Kidney (tissue), 13 donors: ENCODE measurements at regions not wholly inside any gene's neighbourhood (a gene's known extent, or its start where the extent isn't known, plus 50 kb on each side); places are given as distances from the start of the nearest gene placed in this dataset.

Experiments used
- DNase-seq, 5 donors: peaks; one replicate each; pipeline ENCODE4 v3.0.0-alpha.2; 2013 to 2020
- FAIRE-seq: peaks from 2 replicates; lab custom pipeline; 2012; peaks lifted over from hg19 to GRCh38; lab: Jason Lieb, UNC
- H3K27ac ChIP-seq, 2 donors: one replicate each; pipeline ENCODE4 v1.7.0; 2013; ENCODE audit warnings: low read depth in 2 of 2, low read length in 2 of 2, inconsistent platforms in 1 of 2
- H3K27me3 ChIP-seq: one replicate; pipeline ENCODE4 v1.7.1; 2013; ENCODE audit warnings: low read length, inconsistent platforms; ENCODE audit not compliant: control insufficient read depth, insufficient read depth
- H3K36me3 ChIP-seq, 3 donors: one replicate each; pipeline versions ENCODE4 v1.7.0 to v1.7.1; 2013; ENCODE audit warnings: low read length in 3 of 3, control low read depth in 1 of 3, inconsistent platforms in 1 of 3; ENCODE audit not compliant: insufficient read depth in 3 of 3, control insufficient read depth in 2 of 3
- H3K4me1 ChIP-seq, 3 donors: one replicate each; pipeline versions ENCODE4 v1.7.0 to v1.7.1; 2013; ENCODE audit warnings: low read length in 3 of 3, inconsistent platforms in 1 of 3, low read depth in 1 of 3; ENCODE audit not compliant: control insufficient read depth in 2 of 3, insufficient read depth in 2 of 3
- H3K4me3 ChIP-seq, 3 donors: one replicate each; pipeline versions ENCODE4 v1.7.0 to v1.8.1; 2013; ENCODE audit warnings: low read length in 3 of 3, control low read depth in 1 of 3, inconsistent platforms in 1 of 3
- H3K9ac ChIP-seq, 3 donors: one replicate each; pipeline versions ENCODE4 v1.7.0 to v1.7.1; 2013; ENCODE audit warnings: low read length in 3 of 3, control low read depth in 1 of 3, inconsistent platforms in 1 of 3
- H3K9me3 ChIP-seq, 3 donors: one replicate each; pipeline versions ENCODE4 v1.7.0 to v1.7.1; 2013; ENCODE audit warnings: low read length in 3 of 3, control low read depth in 1 of 3, inconsistent platforms in 1 of 3; ENCODE audit not compliant: control insufficient read depth in 2 of 3, insufficient read depth in 1 of 3
- intact Hi-C: fragments of 100-400 bp; cut with DNase I; formaldehyde crosslinking; loops from one replicate; pipeline ENCODE4 v1.11.1; 2022
- TF ChIP-seq, protein P1 (sequence below): IDR thresholded peaks from 3 replicates; pipeline ENCODE4 v1.5.1; 2012; ENCODE audit warnings: mild to moderate bottlenecking, moderate library complexity, borderline replicate concordance; ENCODE audit not compliant: insufficient read depth; ENCODE audit errors: extremely low read depth
- donor health status: control.
- donor health status: control.
- donor health status: control.
- donor health status: control.
- donor health status: control.
- donor health status: DM: yes; HTN: yes; CAD: no.
- donor health status: Normal renal cell carcinoma (clear cell type).

DNA sequence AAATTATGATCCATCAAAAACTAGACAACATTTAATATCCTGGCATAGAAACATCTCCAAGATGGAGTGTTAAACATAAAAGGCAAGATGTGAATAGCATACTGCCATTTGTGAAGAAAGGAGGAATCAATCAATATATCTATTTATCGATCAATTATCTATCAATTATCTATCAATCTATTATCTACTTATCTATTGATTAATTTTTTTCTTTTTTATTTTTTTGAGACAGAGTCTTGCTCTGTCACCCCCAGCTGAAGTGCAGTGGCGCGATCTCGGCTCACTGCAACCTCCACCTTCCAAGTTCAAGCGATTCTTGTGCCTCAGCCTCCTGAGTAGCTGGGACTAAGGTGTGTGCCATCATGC lies 117.0 kb upstream of the RFLNA start:
- no peak overlapping the region for H3K27ac ChIP-seq
- no peaks in the 10 kb centered on the region for H3K36me3 ChIP-seq
- peaks cover 0 to 6% (median 0%) of the 10 kb centered on the region in 3 donors for H3K4me1 ChIP-seq
- H3K27me3 ChIP-seq = no peaks in the 10 kb centered on the region
- H3K9me3 ChIP-seq = no peaks in the 10 kb centered on the region
- TF ChIP-seq, protein P1, sequence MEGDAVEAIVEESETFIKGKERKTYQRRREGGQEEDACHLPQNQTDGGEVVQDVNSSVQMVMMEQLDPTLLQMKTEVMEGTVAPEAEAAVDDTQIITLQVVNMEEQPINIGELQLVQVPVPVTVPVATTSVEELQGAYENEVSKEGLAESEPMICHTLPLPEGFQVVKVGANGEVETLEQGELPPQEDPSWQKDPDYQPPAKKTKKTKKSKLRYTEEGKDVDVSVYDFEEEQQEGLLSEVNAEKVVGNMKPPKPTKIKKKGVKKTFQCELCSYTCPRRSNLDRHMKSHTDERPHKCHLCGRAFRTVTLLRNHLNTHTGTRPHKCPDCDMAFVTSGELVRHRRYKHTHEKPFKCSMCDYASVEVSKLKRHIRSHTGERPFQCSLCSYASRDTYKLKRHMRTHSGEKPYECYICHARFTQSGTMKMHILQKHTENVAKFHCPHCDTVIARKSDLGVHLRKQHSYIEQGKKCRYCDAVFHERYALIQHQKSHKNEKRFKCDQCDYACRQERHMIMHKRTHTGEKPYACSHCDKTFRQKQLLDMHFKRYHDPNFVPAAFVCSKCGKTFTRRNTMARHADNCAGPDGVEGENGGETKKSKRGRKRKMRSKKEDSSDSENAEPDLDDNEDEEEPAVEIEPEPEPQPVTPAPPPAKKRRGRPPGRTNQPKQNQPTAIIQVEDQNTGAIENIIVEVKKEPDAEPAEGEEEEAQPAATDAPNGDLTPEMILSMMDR = no peak
- FAIRE-seq = no peak
- DNase-seq = no peak
- H3K9ac ChIP-seq = no peak overlapping the region
- intact Hi-C loops = no loop called here
- no peak overlapping the region for H3K4me3 ChIP-seq

DNA sequence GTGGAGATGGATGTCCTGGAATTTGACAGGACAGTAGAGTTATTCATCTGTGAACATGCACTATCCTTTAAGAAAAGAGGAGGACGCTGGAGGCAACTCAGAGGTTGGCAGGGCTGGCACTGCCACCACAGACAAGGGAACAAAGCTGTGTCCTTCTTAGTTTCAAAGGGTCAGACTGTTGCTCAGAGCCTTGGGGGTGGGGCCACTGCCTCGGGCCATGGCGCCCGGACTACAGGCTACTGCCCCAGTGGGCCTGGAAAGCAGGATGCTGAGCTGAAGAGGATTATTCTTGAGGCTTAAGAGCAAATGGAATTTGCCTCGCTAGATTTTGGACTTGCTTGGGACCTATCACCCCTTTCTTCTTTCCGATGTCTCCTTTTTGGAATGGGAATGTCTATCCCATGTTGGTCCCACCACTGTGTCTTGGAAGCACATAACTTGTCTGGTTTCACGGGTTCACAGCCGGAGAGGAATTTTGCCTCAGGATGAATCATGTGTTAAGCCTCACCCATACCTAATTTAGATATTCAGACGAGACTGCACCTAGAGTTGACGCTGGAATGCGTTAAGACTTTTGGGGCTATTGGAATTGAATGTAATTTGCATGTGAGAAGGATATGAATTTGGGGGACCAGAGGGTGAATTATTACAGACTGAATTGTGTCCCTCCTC lies 114.8 kb upstream of the RFLNA start:
- TF ChIP-seq, protein P1 = no peak
- Histone ChIP-seq H3K36me3 (no peaks in the 10 kb centered on the region), H3K27ac (no peak overlapping the region), H3K4me1 (peaks cover 0 to 3% (median 0%) of the 10 kb centered on the region in 3 donors), H3K4me3 (no peak overlapping the region), H3K9me3 (no peaks in the 10 kb centered on the region), H3K27me3 (no peaks in the 10 kb centered on the region), H3K9ac (no peak overlapping the region)
- DNase-seq (no peak), FAIRE-seq (no peak)
- intact Hi-C loops = no loop called here

DNA sequence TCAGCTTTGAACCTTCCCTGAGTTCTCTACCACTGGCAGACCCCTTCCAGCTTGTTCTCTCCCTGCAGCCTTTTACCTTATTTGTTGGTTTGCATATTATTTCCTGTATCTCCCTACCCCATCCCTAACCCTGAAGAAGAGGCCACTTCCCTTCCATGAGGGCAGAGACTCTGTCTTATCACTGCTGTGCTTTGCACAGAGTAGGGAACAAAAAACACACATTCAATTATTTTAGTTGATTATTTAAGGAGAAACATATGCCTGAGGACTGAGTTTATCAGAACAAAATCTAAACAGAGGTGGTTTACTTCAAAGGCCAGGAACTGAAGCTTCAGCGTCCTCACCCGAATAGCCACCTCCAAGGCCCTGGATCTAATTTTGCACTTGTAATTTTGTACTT lies 111.7 kb upstream of the RFLNA start:
- H3K9ac ChIP-seq = no peak overlapping the region
- no peaks in the 10 kb centered on the region for H3K9me3 ChIP-seq
- H3K4me1 ChIP-seq = peaks cover 0 to 2% (median 0%) of the 10 kb centered on the region in 3 donors
- DNase-seq (peak in 1 of 5 donors; percentile 4), FAIRE-seq (no peak)
- intact Hi-C loops = no loop called here
- no peak overlapping the region for H3K4me3 ChIP-seq
- H3K27me3 ChIP-seq = no peaks in the 10 kb centered on the region
- TF ChIP-seq, protein P1 = no peak
- H3K27ac ChIP-seq = no peak overlapping the region
- H3K36me3 ChIP-seq = no peaks in the 10 kb centered on the region

DNA sequence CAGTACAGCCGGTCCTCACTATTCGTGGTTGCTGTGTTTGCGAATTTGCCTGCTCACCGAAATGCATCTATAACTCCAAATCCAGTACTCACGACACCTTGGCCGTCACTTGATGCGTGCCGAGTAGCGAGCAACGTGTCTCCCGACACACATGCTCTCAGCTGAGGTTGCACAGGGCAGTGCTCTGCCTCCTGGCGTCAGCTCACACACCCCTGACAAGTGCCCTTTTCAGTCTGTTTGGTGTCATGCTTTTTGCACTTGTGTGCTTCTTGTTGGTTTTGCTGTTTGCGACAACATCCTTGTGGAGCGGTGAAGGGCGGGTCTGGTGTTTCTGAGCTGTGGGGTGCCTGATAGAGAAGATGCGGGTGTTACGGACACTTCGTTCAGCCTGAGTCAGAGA lies 110.4 kb upstream of the RFLNA start:
- peak in 3 of 5 donors; percentile 31 to 45 (median 35) for DNase-seq

More for the DNA sequence above, 110.4 kb upstream of the RFLNA start:
- peaks cover 0 to 9% (median 4%) of the 10 kb centered on the region in 3 donors for H3K4me1 ChIP-seq
- no peak overlapping the region for H3K27ac ChIP-seq
- no peak overlapping the region for H3K9ac ChIP-seq
- H3K36me3 ChIP-seq = no peaks in the 10 kb centered on the region
- no peak overlapping the region for H3K4me3 ChIP-seq
- no peaks in the 10 kb centered on the region for H3K9me3 ChIP-seq
- intact Hi-C loops = no loop called here
- TF ChIP-seq, protein P1 = no peak
- no peak for FAIRE-seq
- no peaks in the 10 kb centered on the region for H3K27me3 ChIP-seq
